Activated T-helper 1 cell treated with Interleukin-2 at 50 U/mL for 16 hours (primary cell): ENCODE measurements at regions not wholly inside any gene's neighbourhood (a gene's known extent, or its start where the extent isn't known, plus 50 kb on each side); places are given as distances from the start of the nearest gene placed in this dataset.

ENCODE experiments used
- DNase-seq: peaks from one replicate; pipeline ENCODE4 v3.0.0-alpha.2; 2020; ENCODE audit warnings: low read depth

- no peak for DNase-seq
Measured at GRCh38 chr2:220660277-220661145, 911.6 kb downstream of the EPHA4 start.

- DNase-seq = no peak
Measured at GRCh38 chr2:220662431-220662830, 909.7 kb downstream of the EPHA4 start.

GRCh38 chr2:220663065-220663464, 909.0 kb downstream of the EPHA4 start:
- no peak for DNase-seq

GRCh38 chr2:220664272-220665107, 907.6 kb downstream of the EPHA4 start:
- no peak for DNase-seq

- no peak for DNase-seq
Measured at GRCh38 chr2:220665108-220665471, 907.0 kb downstream of the EPHA4 start.

- DNase-seq = no peak
Measured at GRCh38 chr2:220669324-220669723, 902.8 kb downstream of the EPHA4 start.

GRCh38 chr2:220670511-220670910, 901.6 kb downstream of the EPHA4 start:
- no peak for DNase-seq

GRCh38 chr2:220673151-220673874, 898.8 kb downstream of the EPHA4 start:
- DNase-seq = no peak

GRCh38 chr2:220674033-220674432, 898.1 kb downstream of the EPHA4 start:
- no peak for DNase-seq

GRCh38 chr2:220676695-220677094, 895.4 kb downstream of the EPHA4 start:
- DNase-seq = no peak

GRCh38 chr2:220678943-220679342, 893.2 kb downstream of the EPHA4 start:
- no peak for DNase-seq

- no peak for DNase-seq
Measured at GRCh38 chr2:220682616-220683015, 889.5 kb downstream of the EPHA4 start.

GRCh38 chr2:220684099-220684498, 888.0 kb downstream of the EPHA4 start:
- DNase-seq = no peak

- DNase-seq = peak; percentile 36
Measured at GRCh38 chr2:220687231-220687843, 884.8 kb downstream of the EPHA4 start.

GRCh38 chr2:220695397-220696279, 876.5 kb downstream of the EPHA4 start:
- no peak for DNase-seq

GRCh38 chr2:220696280-220696669, 875.8 kb downstream of the EPHA4 start:
- DNase-seq = no peak

GRCh38 chr2:220697011-220697410, 875.1 kb downstream of the EPHA4 start:
- no peak for DNase-seq

GRCh38 chr2:220701115-220701514, 871.0 kb downstream of the EPHA4 start:
- no peak for DNase-seq

GRCh38 chr2:220703279-220703678, 868.8 kb downstream of the EPHA4 start:
- DNase-seq = no peak

GRCh38 chr2:220704081-220704480, 868.0 kb downstream of the EPHA4 start:
- no peak for DNase-seq

- no peak for DNase-seq
Measured at GRCh38 chr2:220704810-220705209, 867.3 kb downstream of the EPHA4 start.
